NT2/D1 (cell line): ENCODE measurements at regions not wholly inside any gene's neighbourhood (a gene's known extent, or its start where the extent isn't known, plus 50 kb on each side); places are given as distances from the start of the nearest gene placed in this dataset.

ENCODE experiments used
- DNase-seq: peaks from one replicate; pipeline ENCODE4 v3.0.0-alpha.2; 2011; ENCODE audit warnings: low read depth, low spot score
- H3K27me3 ChIP-seq: 2 replicates; pipeline ENCODE4 v1.6.0; 2011; ENCODE audit warnings: mild to moderate bottlenecking; ENCODE audit not compliant: insufficient read length, insufficient read depth
- H3K36me3 ChIP-seq: 2 replicates; pipeline ENCODE4 v1.6.1; 2011; ENCODE audit warnings: mild to moderate bottlenecking, low read length, mixed read lengths; ENCODE audit not compliant: insufficient read depth, insufficient read length
- H3K4me1 ChIP-seq: 2 replicates; pipeline ENCODE4 v1.5.1; 2011; ENCODE audit not compliant: insufficient read depth, insufficient read length
- H3K4me3 ChIP-seq: 2 replicates; pipeline ENCODE4 v1.5.1; 2011; ENCODE audit warnings: low read depth; ENCODE audit not compliant: insufficient read length
- H3K9ac ChIP-seq: 2 replicates; pipeline ENCODE4 v1.6.0; 2011; ENCODE audit warnings: low read depth; ENCODE audit not compliant: insufficient read length
- H3K9me3 ChIP-seq: 2 replicates; pipeline ENCODE4 v1.5.1; 2011; ENCODE audit warnings: mild to moderate bottlenecking, low read length; ENCODE audit not compliant: insufficient read depth
- SUZ12 ChIP-seq: IDR thresholded peaks from 2 replicates; pipeline ENCODE4 v1.6.1; 2011; ENCODE audit not compliant: insufficient read length, insufficient read depth; ENCODE audit errors: extremely low read depth
- YY1 ChIP-seq: IDR thresholded peaks from 2 replicates; pipeline ENCODE4 v1.6.1; 2011; ENCODE audit not compliant: insufficient read length, insufficient read depth
- ZNF274 ChIP-seq: IDR thresholded peaks from 2 replicates; pipeline ENCODE4 v1.6.1; 2011; ENCODE audit warnings: mild to moderate bottlenecking, low read depth, low read length

DNA sequence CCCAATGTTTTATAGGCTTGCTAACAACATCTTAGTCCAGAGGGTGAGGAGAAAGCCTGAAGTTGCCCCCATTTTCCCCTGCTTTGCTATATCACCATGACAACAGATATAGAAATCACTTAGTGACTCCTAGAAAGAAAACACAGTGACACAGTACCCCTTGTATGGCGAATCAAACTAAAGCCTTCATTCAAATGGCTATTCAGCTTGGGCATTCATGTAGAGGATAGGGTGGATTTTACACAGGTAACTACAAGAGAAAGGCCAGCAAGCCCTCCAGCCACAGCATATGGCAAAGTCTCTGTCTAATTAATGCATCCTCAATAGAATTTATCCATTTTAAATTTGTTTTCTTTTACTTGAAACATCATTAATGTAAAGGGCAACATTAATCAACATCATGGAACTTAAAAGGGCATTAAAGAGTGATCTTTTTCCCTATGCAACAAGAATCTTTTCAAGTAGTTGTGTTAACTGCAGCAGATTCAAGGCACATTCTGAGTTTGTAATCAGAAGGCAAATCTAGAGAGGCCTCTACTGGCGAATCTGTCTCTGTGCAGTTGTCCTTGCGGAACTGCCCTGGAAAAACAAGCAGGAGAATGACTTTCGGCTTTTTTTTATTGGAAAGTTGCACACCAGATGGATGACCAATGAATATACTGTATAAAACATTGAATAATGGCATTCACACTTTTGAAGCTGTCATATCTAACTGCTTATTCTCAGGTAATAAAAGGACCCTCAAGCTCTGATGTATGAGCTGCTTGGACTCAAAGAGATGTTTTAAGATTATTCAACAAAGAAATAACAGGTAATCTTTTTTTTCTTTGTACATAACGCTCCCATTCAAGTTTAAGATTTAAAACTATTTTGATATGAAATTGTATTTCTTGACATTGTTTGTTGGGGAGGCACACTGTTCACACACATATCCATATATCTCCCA is 621.7 kb upstream of the AGTR1 start:
- DNase-seq, result peak; percentile 36
- TF ChIP-seq SUZ12, result no peak
- no peak for TF ChIP-seq YY1
- TF ChIP-seq ZNF274, result no peak
- Histone ChIP-seq H3K4me3 (no peak overlapping the region), H3K9ac (no peak overlapping the region), H3K36me3 (no peaks in the 10 kb centered on the region), H3K27me3 (no peaks in the 10 kb centered on the region), H3K9me3 (no peaks in the 10 kb centered on the region), H3K4me1 (no peaks in the 10 kb centered on the region)

DNA sequence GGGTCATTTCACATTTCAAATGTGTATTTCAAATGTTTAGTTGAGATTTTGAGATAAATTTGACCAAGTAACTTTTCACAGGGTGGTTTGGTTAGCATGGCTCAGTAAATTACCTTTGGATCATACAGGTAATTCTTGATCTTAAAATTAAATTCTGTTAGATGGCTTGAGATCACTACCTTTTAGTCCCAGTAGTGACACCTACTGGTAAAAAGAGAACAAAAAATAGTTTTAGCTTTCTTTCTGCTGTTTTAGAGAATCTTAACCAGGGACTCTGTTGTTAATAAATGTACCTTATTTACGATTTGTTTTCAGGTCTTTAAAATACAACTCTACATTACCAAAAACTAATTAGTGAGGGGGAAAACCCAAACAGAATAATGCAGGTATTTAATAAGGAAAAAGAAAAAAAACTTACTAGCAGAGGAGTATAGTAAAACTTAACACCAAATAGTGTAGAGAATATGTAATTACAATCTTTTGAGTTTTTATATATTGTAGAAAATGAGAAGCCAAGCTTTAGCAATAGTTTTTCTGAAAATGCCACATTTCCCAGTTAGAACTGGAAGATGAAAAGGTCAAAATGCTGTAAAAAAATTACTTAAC is 620.3 kb upstream of the AGTR1 start:
- Histone ChIP-seq H3K4me3 (no peak overlapping the region), H3K27me3 (no peaks in the 10 kb centered on the region), H3K4me1 (no peaks in the 10 kb centered on the region), H3K9me3 (no peaks in the 10 kb centered on the region), H3K36me3 (no peaks in the 10 kb centered on the region), H3K9ac (no peak overlapping the region)
- TF ChIP-seq SUZ12 (no peak), ZNF274 (no peak), YY1 (no peak)
- DNase-seq, result no peak

GRCh38 chr3:148077965-148078364 is 619.7 kb upstream of the AGTR1 start:
- Histone ChIP-seq H3K4me1 (no peaks in the 10 kb centered on the region), H3K9me3 (no peaks in the 10 kb centered on the region), H3K9ac (no peak overlapping the region), H3K4me3 (no peak overlapping the region), H3K27me3 (no peaks in the 10 kb centered on the region), H3K36me3 (no peaks in the 10 kb centered on the region)
- no peak for DNase-seq
- TF ChIP-seq YY1 (no peak), ZNF274 (no peak), SUZ12 (no peak)

GRCh38 chr3:148078658-148079057 is 619.0 kb upstream of the AGTR1 start:
- Histone ChIP-seq H3K9ac (no peak overlapping the region), H3K9me3 (no peaks in the 10 kb centered on the region), H3K27me3 (no peaks in the 10 kb centered on the region), H3K4me1 (no peaks in the 10 kb centered on the region), H3K4me3 (no peak overlapping the region), H3K36me3 (no peaks in the 10 kb centered on the region)
- TF ChIP-seq YY1, result no peak
- no peak for TF ChIP-seq ZNF274
- no peak for TF ChIP-seq SUZ12
- no peak for DNase-seq

DNA sequence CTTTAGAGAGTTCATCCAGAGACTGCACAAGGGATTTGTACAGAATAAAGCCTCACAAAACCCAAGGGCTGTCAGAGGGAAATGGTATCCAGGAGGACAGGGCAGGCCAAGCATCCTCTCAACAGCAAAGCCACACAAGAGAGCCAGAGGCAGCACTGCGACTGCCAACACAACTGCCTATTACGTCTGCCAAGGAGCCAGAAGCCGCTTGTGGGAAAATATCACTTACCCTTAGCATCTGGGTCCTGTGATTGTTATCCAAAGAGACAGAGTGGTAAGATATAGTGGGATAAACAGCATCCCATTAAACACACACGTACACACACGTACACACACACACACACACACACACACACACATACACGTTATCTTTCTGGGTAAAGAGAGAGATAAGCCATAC is 618.3 kb upstream of the AGTR1 start:
- no peak for DNase-seq
- TF ChIP-seq ZNF274 (no peak), SUZ12 (no peak), YY1 (no peak)
- H3K27me3 ChIP-seq, result no peaks in the 10 kb centered on the region

DNA sequence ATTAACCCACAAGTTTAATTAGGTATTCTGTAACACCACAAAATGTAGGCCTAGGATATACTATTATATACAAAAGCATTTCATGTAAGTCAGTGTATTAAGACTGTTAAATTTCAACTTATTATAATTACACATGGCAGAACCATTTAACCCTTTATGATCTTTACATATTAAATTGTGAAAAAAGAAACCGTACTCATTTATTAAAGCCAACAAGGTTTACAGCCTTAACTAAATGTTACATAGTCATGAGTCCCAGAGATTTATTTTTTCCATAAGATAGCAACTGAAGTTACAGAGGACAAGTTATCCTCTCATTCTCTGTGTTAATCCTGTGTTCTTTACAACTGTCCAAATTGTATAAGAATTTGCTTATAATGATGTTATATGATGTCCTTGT is 615.8 kb upstream of the AGTR1 start:
- Histone ChIP-seq H3K9me3 (no peaks in the 10 kb centered on the region), H3K4me1 (no peaks in the 10 kb centered on the region), H3K9ac (no peak overlapping the region), H3K36me3 (no peaks in the 10 kb centered on the region), H3K4me3 (no peak overlapping the region), H3K27me3 (no peaks in the 10 kb centered on the region)
- TF ChIP-seq SUZ12 (no peak), ZNF274 (no peak), YY1 (no peak)
- no peak for DNase-seq

More for the DNA sequence above, 618.3 kb upstream of the AGTR1 start:
- Histone ChIP-seq H3K4me3 (no peak overlapping the region), H3K9me3 (no peaks in the 10 kb centered on the region), H3K36me3 (no peaks in the 10 kb centered on the region), H3K9ac (no peak overlapping the region), H3K4me1 (no peaks in the 10 kb centered on the region)
